Neural cell (in vitro differentiated cells): ENCODE measurements at regions not wholly inside any gene's neighbourhood (a gene's known extent, or its start where the extent isn't known, plus 50 kb on each side); places are given as distances from the start of the nearest gene placed in this dataset.

ENCODE experiments used
- H2AFZ ChIP-seq: fragments of 200-600, 300-800 bp; sonication (generic), shearing (Covaris generic); 2 replicates; pipeline ENCODE4 v1.6.0; 2014; ENCODE audit warnings: low read depth, mild to moderate bottlenecking, antibody characterized with exemption, low read length, moderate library complexity
- H3F3A ChIP-seq: fragments of 200-600 bp; shearing (Covaris generic); 2 replicates; pipeline ENCODE4 v1.6.1; 2016; ENCODE audit warnings: mild to moderate bottlenecking, moderate library complexity, mixed read lengths, antibody characterized with exemption, low read length; ENCODE audit not compliant: insufficient read depth, poor library complexity, severe bottlenecking
- H3K27ac ChIP-seq: fragments of 200-600, 300-800 bp; sonication (generic), shearing (Covaris generic); 2 replicates; pipeline ENCODE4 v1.5.1; 2014; ENCODE audit warnings: mild to moderate bottlenecking, low read length, moderate library complexity
- H3K27me3 ChIP-seq: fragments of 300-800, 200-600 bp; sonication (generic), shearing (Covaris generic); 2 replicates; pipeline ENCODE4 v1.6.0; 2014; ENCODE audit warnings: mild to moderate bottlenecking, low read depth, low read length, moderate library complexity; ENCODE audit not compliant: insufficient read depth
- H3K36me3 ChIP-seq: fragments of 300-800, 200-600 bp; sonication (generic), shearing (Covaris generic); 2 replicates; pipeline ENCODE4 v1.5.1; 2014; ENCODE audit warnings: mild to moderate bottlenecking, antibody characterized with exemption, low read length, moderate library complexity; ENCODE audit not compliant: insufficient read depth
- H3K4me2 ChIP-seq: fragments of 300-800, 200-600 bp; sonication (generic), shearing (Covaris generic); 2 replicates; pipeline ENCODE4 v1.6.0; 2014; ENCODE audit warnings: mild to moderate bottlenecking, low read length
- H3K4me3 ChIP-seq: fragments of 300-800, 200-600 bp; sonication (generic), shearing (Covaris generic); 2 replicates; pipeline ENCODE4 v1.5.1; 2014; ENCODE audit warnings: mild to moderate bottlenecking, low read length, moderate library complexity
- H3K79me2 ChIP-seq: fragments of 200-600 bp; shearing (Covaris generic); replicated peaks from 2 replicates; pipeline ENCODE4 v1.6.0; 2014; ENCODE audit warnings: mild to moderate bottlenecking, low read length, moderate library complexity; ENCODE audit not compliant: insufficient read depth
- H3K9ac ChIP-seq: fragments of 300-800, 200-600 bp; sonication (generic), shearing (Covaris generic); 2 replicates; pipeline ENCODE4 v1.6.1; 2016; ENCODE audit warnings: mild to moderate bottlenecking, low read length, mixed read lengths
- H3K9me2 ChIP-seq: fragments of 200-600 bp; shearing (Covaris generic); 2 replicates; pipeline ENCODE4 v1.6.1; 2016; ENCODE audit warnings: mild to moderate bottlenecking, low read length, mixed read lengths; ENCODE audit not compliant: insufficient read depth
- H3K9me3 ChIP-seq: fragments of 200-600, 300-800 bp; sonication (generic), shearing (Covaris generic); 2 replicates; pipeline ENCODE4 v1.6.1; 2016; ENCODE audit warnings: mild to moderate bottlenecking, mixed run types, low read length, moderate library complexity, mixed read lengths
- H4K20me1 ChIP-seq: fragments of 200-600 bp; shearing (Covaris generic); 2 replicates; pipeline ENCODE4 v1.6.1; 2016; ENCODE audit warnings: mild to moderate bottlenecking, mixed run types; ENCODE audit not compliant: insufficient read depth
- EP300 ChIP-seq: fragments of 450-650 bp; conservative IDR thresholded peaks from 2 replicates; pipeline ENCODE4 v1.6.1; 2014; ENCODE audit warnings: antibody characterized with exemption, mild to moderate bottlenecking, moderate library complexity; ENCODE audit not compliant: poor library complexity, severe bottlenecking
- EZH2 ChIP-seq: fragments of 200-600, 300-800 bp; shearing (Covaris generic), sonication (generic); IDR thresholded peaks from 2 replicates; pipeline ENCODE4 v1.6.1; 2014; ENCODE audit warnings: antibody characterized with exemption, low read length, borderline replicate concordance, mild to moderate bottlenecking; ENCODE audit not compliant: insufficient read depth, poor library complexity, severe bottlenecking
- MXI1 ChIP-seq: fragments of 450-650 bp; conservative IDR thresholded peaks from 2 replicates; pipeline ENCODE4 v1.6.1; 2014; ENCODE audit warnings: antibody characterized with exemption, mild to moderate bottlenecking; ENCODE audit not compliant: poor library complexity, severe bottlenecking
- POLR2AphosphoS5 ChIP-seq: IDR thresholded peaks from 2 replicates; pipeline ENCODE4 v1.6.1; 2012
- RAD21 ChIP-seq: fragments of 450-650 bp; conservative IDR thresholded peaks from 2 replicates; pipeline ENCODE4 v1.6.1; 2014; ENCODE audit warnings: antibody characterized with exemption, mild to moderate bottlenecking, moderate library complexity
- SMC3 ChIP-seq: fragments of 450-650 bp; conservative IDR thresholded peaks from 2 replicates; pipeline ENCODE4 v1.6.1; 2014; ENCODE audit warnings: antibody characterized with exemption, mild to moderate bottlenecking, moderate library complexity; ENCODE audit not compliant: poor library complexity
- TAF1 ChIP-seq: IDR thresholded peaks from 2 replicates; pipeline ENCODE4 v1.6.1; 2012; ENCODE audit warnings: low read depth
- TF ChIP-seq, protein P1 (sequence below): IDR thresholded peaks from 2 replicates; pipeline ENCODE4 v1.6.1; 2012; ENCODE audit warnings: borderline replicate concordance
- TF ChIP-seq, protein P2 (sequence below): fragments of 450-650 bp; IDR thresholded peaks from 2 replicates; pipeline ENCODE4 v1.5.1; 2014; ENCODE audit warnings: antibody characterized with exemption, mild to moderate bottlenecking, moderate library complexity; ENCODE audit not compliant: poor library complexity, severe bottlenecking

- H3K9me3 ChIP-seq = no peaks in the 10 kb centered on the region
- no peak overlapping the region for H3K4me3 ChIP-seq
- no peak overlapping the region for H3K27ac ChIP-seq
- H3K79me2 ChIP-seq = no peaks in the 10 kb centered on the region
- H3K36me3 ChIP-seq = no peaks in the 10 kb centered on the region
- no peak overlapping the region for H3K9ac ChIP-seq
- H4K20me1 ChIP-seq = no peaks in the 10 kb centered on the region
- TF ChIP-seq, protein P1, sequence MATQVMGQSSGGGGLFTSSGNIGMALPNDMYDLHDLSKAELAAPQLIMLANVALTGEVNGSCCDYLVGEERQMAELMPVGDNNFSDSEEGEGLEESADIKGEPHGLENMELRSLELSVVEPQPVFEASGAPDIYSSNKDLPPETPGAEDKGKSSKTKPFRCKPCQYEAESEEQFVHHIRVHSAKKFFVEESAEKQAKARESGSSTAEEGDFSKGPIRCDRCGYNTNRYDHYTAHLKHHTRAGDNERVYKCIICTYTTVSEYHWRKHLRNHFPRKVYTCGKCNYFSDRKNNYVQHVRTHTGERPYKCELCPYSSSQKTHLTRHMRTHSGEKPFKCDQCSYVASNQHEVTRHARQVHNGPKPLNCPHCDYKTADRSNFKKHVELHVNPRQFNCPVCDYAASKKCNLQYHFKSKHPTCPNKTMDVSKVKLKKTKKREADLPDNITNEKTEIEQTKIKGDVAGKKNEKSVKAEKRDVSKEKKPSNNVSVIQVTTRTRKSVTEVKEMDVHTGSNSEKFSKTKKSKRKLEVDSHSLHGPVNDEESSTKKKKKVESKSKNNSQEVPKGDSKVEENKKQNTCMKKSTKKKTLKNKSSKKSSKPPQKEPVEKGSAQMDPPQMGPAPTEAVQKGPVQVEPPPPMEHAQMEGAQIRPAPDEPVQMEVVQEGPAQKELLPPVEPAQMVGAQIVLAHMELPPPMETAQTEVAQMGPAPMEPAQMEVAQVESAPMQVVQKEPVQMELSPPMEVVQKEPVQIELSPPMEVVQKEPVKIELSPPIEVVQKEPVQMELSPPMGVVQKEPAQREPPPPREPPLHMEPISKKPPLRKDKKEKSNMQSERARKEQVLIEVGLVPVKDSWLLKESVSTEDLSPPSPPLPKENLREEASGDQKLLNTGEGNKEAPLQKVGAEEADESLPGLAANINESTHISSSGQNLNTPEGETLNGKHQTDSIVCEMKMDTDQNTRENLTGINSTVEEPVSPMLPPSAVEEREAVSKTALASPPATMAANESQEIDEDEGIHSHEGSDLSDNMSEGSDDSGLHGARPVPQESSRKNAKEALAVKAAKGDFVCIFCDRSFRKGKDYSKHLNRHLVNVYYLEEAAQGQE = no peak
- TF ChIP-seq EP300 (no peak), TAF1 (no peak), RAD21 (no peak), POLR2AphosphoS5 (no peak), MXI1 (no peak), EZH2 (no peak), SMC3 (no peak)
- TF ChIP-seq, protein P2, sequence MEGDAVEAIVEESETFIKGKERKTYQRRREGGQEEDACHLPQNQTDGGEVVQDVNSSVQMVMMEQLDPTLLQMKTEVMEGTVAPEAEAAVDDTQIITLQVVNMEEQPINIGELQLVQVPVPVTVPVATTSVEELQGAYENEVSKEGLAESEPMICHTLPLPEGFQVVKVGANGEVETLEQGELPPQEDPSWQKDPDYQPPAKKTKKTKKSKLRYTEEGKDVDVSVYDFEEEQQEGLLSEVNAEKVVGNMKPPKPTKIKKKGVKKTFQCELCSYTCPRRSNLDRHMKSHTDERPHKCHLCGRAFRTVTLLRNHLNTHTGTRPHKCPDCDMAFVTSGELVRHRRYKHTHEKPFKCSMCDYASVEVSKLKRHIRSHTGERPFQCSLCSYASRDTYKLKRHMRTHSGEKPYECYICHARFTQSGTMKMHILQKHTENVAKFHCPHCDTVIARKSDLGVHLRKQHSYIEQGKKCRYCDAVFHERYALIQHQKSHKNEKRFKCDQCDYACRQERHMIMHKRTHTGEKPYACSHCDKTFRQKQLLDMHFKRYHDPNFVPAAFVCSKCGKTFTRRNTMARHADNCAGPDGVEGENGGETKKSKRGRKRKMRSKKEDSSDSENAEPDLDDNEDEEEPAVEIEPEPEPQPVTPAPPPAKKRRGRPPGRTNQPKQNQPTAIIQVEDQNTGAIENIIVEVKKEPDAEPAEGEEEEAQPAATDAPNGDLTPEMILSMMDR = no peak
- H3F3A ChIP-seq = no peaks in the 10 kb centered on the region
- no peak overlapping the region for H3K4me2 ChIP-seq
- H2AFZ ChIP-seq = no peak overlapping the region
- H3K9me2 ChIP-seq = no peaks in the 10 kb centered on the region
- H3K27me3 ChIP-seq = no peaks in the 10 kb centered on the region
Measured at GRCh38 chr14:62138593-62138992, 376.4 kb downstream of the SNAPC1 start.

DNA sequence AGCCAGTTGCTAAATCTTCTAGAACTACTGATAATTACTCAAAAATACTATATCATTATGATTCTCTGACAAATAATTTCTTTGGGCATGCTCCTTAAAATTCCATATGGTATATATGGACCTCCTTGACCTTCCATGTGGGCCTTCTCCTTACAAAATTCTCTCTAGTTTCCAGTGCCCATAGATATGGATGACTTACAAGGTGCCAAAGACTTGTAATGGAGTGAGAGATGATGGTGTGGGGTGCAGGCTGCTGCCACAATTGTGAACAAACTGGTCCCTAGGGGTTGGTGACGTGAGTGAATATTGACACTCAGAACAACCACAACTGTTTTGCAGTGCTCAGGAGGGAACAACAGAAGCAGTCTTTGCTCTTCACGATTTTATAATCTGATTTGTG, 378.9 kb downstream of the SNAPC1 start:
- Histone ChIP-seq H3K4me2 (no peak overlapping the region), H3K36me3 (no peaks in the 10 kb centered on the region), H3K27ac (no peak overlapping the region), H3K9me2 (no peaks in the 10 kb centered on the region), H3K9ac (no peak overlapping the region), H4K20me1 (no peaks in the 10 kb centered on the region), H2AFZ (no peak overlapping the region), H3K9me3 (no peaks in the 10 kb centered on the region), H3K79me2 (no peaks in the 10 kb centered on the region), H3K27me3 (no peaks in the 10 kb centered on the region), H3F3A (no peaks in the 10 kb centered on the region), H3K4me3 (no peak overlapping the region)
- TF ChIP-seq, protein P1 = no peak
- TF ChIP-seq SMC3 (no peak), POLR2AphosphoS5 (no peak), RAD21 (no peak), MXI1 (no peak), EZH2 (no peak), EP300 (no peak)
- TF ChIP-seq, protein P2 = no peak
